ENCODE measurements at regions not wholly inside any gene's neighbourhood (a gene's known extent, or its start where the extent isn't known, plus 50 kb on each side); places are given as distances from the start of the nearest gene placed in this dataset.
"Not testable (repeated sequence)": the region's sequence is repeated elsewhere in the genome, so short reads cannot be mapped to it uniquely, and the experiment has no call there.

DNA sequence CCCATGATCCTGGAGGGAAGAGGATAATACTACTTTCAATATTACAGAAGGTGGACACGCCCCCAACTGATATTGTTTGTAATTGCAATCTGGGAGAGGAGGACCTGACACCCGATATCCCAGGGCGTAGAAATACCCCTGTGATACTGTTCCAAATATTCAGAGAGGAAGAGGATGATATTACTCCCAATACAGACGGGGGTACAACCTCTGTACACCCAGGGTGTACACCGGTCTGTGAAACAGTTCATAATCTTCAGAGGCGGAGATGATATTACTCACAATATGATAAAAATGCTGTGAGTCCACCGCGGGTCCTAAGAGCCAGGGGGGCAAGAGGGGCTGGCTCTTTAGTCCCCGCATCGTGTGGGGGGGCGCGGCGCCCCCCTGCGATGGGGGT lies 57.2 kb upstream of the ALDH3B2 start:
- DNase-seq = no peak
- TF ChIP-seq GATA1 (IDR thresholded peaks at IDR 0.05; ENCODE audit: low read depth, low read length) = no peak
- no peak for TF ChIP-seq POLR2A (IDR thresholded peaks at IDR 0.05; ENCODE audit: low read length)

DNA sequence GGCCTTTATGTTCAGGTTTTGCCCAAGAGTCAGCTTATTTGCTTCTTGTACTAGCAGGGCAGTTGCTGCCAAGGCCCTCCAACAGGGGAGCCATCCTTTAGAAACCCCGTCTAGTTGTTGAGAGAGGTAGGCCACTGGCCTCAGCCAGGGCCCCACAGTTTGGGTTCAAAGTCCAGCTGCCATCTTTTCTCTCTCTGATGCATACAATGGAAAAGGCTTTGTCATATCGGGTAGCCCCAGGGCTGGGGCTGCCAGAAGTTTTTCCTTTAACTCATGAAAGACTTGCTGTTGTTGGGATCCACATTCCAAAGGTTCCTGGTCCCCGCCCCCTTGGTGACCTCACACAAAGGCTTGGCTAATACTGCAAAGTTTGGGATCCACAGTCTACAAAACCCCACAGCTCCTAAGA lies 53.7 kb upstream of the ALDH3B2 start:
- not testable (repeated sequence) for DNase-seq

DNA sequence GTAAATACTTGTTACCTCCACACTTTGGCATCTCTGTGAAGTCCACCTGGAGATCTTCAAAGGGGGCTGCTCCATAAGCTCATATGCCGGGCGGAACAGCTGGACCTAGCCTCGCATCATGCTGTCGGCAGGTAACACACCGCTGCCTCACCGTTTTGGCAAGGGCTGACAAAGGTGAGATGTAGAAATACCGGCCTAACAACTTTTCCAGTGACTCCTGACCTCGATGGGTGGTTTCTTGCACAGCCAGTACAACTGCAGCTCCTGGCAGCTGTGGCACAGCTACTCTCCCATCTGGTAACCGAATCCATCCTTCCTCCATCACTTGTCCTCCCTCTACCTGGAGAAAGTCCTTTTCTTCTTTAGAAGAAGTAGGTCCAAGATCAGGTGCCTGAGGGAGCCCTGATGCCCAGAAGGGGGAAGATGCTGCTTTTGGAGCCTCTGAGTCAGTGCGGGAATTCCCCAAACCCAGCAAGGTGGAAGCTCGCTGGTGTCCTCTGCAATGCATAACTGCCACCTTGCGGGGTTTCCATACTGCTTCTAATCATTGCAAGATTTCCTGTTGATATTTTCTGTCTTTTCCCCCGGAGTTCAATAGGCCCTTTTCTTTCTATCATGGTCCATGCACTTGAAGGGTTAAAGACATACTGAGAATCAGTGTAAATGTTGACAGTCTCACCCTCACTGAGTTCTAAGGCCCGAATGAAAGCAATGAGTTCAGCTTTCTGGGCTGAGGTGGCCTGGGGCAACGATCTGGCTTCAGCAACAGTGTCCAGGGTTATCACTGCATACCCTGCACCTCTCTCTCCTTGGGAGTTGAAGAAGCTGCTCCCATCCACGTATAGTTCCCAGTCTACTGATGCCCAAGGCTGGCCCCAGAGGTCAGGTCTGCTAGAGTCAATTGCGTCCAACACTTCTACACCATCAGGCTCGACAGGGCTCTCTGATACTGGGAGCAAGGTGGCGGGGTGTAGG lies 52.9 kb upstream of the ALDH3B2 start:
- DNase-seq = not testable (repeated sequence)

All from erythroblast (primary cell).